ENCODE measurements at regions not wholly inside any gene's neighbourhood (a gene's known extent, or its start where the extent isn't known, plus 50 kb on each side); places are given as distances from the start of the nearest gene placed in this dataset.

GRCh38 chr10:3464760-3465405 lies 292.3 kb upstream of the PITRM1 start:
- H3K4me3 Mint-ChIP-seq, result no peak overlapping the region
- peaks cover 31% of the 10 kb centered on the region for H3K4me1 Mint-ChIP-seq (ENCODE audit: low read depth)
- no peak overlapping the region for H3K27ac Mint-ChIP-seq
- H3K36me3 Mint-ChIP-seq (ENCODE audit: low read depth), result no peaks in the 10 kb centered on the region
- H3K27me3 Mint-ChIP-seq, result peaks cover 6% of the 10 kb centered on the region
- H3K9me3 Mint-ChIP-seq, result no peaks in the 10 kb centered on the region
- DNase-seq, result no peak

GRCh38 chr10:3460420-3461128 lies 288.0 kb upstream of the PITRM1 start:
- Mint-ChIP-seq H3K9me3 (no peaks in the 10 kb centered on the region), H3K4me1 (ENCODE audit: low read depth) (peaks cover 4% of the 10 kb centered on the region), H3K27ac (no peak overlapping the region), H3K36me3 (ENCODE audit: low read depth) (no peaks in the 10 kb centered on the region), H3K27me3 (peaks cover 6% of the 10 kb centered on the region), H3K4me3 (no peak overlapping the region)
- no peak for DNase-seq

GRCh38 chr10:3455385-3456334 lies 283.1 kb upstream of the PITRM1 start:
- DNase-seq, result no peak
- no peaks in the 10 kb centered on the region for H3K36me3 Mint-ChIP-seq (ENCODE audit: low read depth)
- H3K9me3 Mint-ChIP-seq, result no peaks in the 10 kb centered on the region
- no peak overlapping the region for H3K4me3 Mint-ChIP-seq
- H3K4me1 Mint-ChIP-seq (ENCODE audit: low read depth), result peaks cover 16% of the 10 kb centered on the region
- H3K27ac Mint-ChIP-seq, result no peak overlapping the region
- peaks cover 12% of the 10 kb centered on the region for H3K27me3 Mint-ChIP-seq

- DNase-seq, result no peak
- Mint-ChIP-seq H3K27ac (no peak overlapping the region), H3K4me1 (ENCODE audit: low read depth) (peaks cover 16% of the 10 kb centered on the region), H3K4me3 (no peak overlapping the region), H3K9me3 (no peaks in the 10 kb centered on the region), H3K27me3 (peaks cover 27% of the 10 kb centered on the region), H3K36me3 (ENCODE audit: low read depth) (no peaks in the 10 kb centered on the region)
These were observed 280.2 kb upstream of the PITRM1 start for GRCh38 chr10:3452683-3453361.

- no peaks in the 10 kb centered on the region for H3K9me3 Mint-ChIP-seq
- peaks cover 29% of the 10 kb centered on the region for H3K27me3 Mint-ChIP-seq
- DNase-seq, result no peak
- no peak overlapping the region for H3K27ac Mint-ChIP-seq
- H3K4me1 Mint-ChIP-seq (ENCODE audit: low read depth), result peaks cover 16% of the 10 kb centered on the region
- no peaks in the 10 kb centered on the region for H3K36me3 Mint-ChIP-seq (ENCODE audit: low read depth)
- H3K4me3 Mint-ChIP-seq, result no peak overlapping the region
These were observed 279.6 kb upstream of the PITRM1 start for GRCh38 chr10:3452173-3452626.

- Mint-ChIP-seq H3K4me1 (ENCODE audit: low read depth) (peaks cover 16% of the 10 kb centered on the region), H3K4me3 (no peak overlapping the region), H3K9me3 (no peaks in the 10 kb centered on the region), H3K27ac (no peak overlapping the region), H3K36me3 (ENCODE audit: low read depth) (no peaks in the 10 kb centered on the region), H3K27me3 (peaks cover 29% of the 10 kb centered on the region)
- no peak for DNase-seq
These were observed 279.1 kb upstream of the PITRM1 start for GRCh38 chr10:3451516-3452172.

- Mint-ChIP-seq H3K4me3 (no peak overlapping the region), H3K27me3 (peaks cover 23% of the 10 kb centered on the region), H3K4me1 (ENCODE audit: low read depth) (no peaks in the 10 kb centered on the region), H3K36me3 (ENCODE audit: low read depth) (no peaks in the 10 kb centered on the region), H3K9me3 (no peaks in the 10 kb centered on the region), H3K27ac (no peak overlapping the region)
- no peak for DNase-seq
These were observed 273.6 kb upstream of the PITRM1 start for GRCh38 chr10:3446221-3446620.

GRCh38 chr10:3445648-3446047 lies 273.1 kb upstream of the PITRM1 start:
- H3K9me3 Mint-ChIP-seq, result no peaks in the 10 kb centered on the region
- H3K36me3 Mint-ChIP-seq (ENCODE audit: low read depth), result no peaks in the 10 kb centered on the region
- H3K4me1 Mint-ChIP-seq (ENCODE audit: low read depth), result no peaks in the 10 kb centered on the region
- H3K4me3 Mint-ChIP-seq, result no peak overlapping the region
- DNase-seq, result no peak
- no peak overlapping the region for H3K27ac Mint-ChIP-seq
- H3K27me3 Mint-ChIP-seq, result peaks cover 17% of the 10 kb centered on the region

GRCh38 chr10:3442451-3442990 lies 269.9 kb upstream of the PITRM1 start:
- H3K27ac Mint-ChIP-seq, result no peak overlapping the region
- H3K27me3 Mint-ChIP-seq, result peaks cover 2% of the 10 kb centered on the region

GRCh38 chr10:3439183-3439582 lies 266.6 kb upstream of the PITRM1 start:
- Mint-ChIP-seq H3K4me1 (ENCODE audit: low read depth) (no peaks in the 10 kb centered on the region), H3K27ac (no peak overlapping the region), H3K4me3 (no peak overlapping the region), H3K36me3 (ENCODE audit: low read depth) (no peaks in the 10 kb centered on the region), H3K27me3 (no peaks in the 10 kb centered on the region), H3K9me3 (no peaks in the 10 kb centered on the region)
- DNase-seq, result no peak

More at GRCh38 chr10:3442451-3442990, 269.9 kb upstream of the PITRM1 start:
- no peak for DNase-seq
- Mint-ChIP-seq H3K4me1 (ENCODE audit: low read depth) (no peaks in the 10 kb centered on the region), H3K9me3 (no peaks in the 10 kb centered on the region), H3K36me3 (ENCODE audit: low read depth) (no peaks in the 10 kb centered on the region), H3K4me3 (no peak overlapping the region)

- Mint-ChIP-seq H3K4me3 (no peak overlapping the region), H3K27ac (no peak overlapping the region), H3K27me3 (no peaks in the 10 kb centered on the region), H3K36me3 (ENCODE audit: low read depth) (no peaks in the 10 kb centered on the region), H3K9me3 (no peaks in the 10 kb centered on the region), H3K4me1 (ENCODE audit: low read depth) (no peaks in the 10 kb centered on the region)
- no peak for DNase-seq
These were observed 266.0 kb upstream of the PITRM1 start for GRCh38 chr10:3438606-3439005.

GRCh38 chr10:3435671-3436070 lies 263.1 kb upstream of the PITRM1 start:
- DNase-seq, result no peak
- peaks cover 2% of the 10 kb centered on the region for H3K4me1 Mint-ChIP-seq (ENCODE audit: low read depth)
- no peak overlapping the region for H3K4me3 Mint-ChIP-seq
- no peaks in the 10 kb centered on the region for H3K27me3 Mint-ChIP-seq
- H3K9me3 Mint-ChIP-seq, result peaks cover 6% of the 10 kb centered on the region
- H3K36me3 Mint-ChIP-seq (ENCODE audit: low read depth), result no peaks in the 10 kb centered on the region
- H3K27ac Mint-ChIP-seq, result no peak overlapping the region

GRCh38 chr10:3433988-3434387 lies 261.4 kb upstream of the PITRM1 start:
- Mint-ChIP-seq H3K27me3 (no peaks in the 10 kb centered on the region), H3K9me3 (peaks cover 9% of the 10 kb centered on the region), H3K27ac (no peak overlapping the region), H3K4me1 (ENCODE audit: low read depth) (peaks cover 2% of the 10 kb centered on the region), H3K4me3 (no peak overlapping the region), H3K36me3 (ENCODE audit: low read depth) (no peaks in the 10 kb centered on the region)
- DNase-seq, result no peak

All from activated T-cell treated with anti-CD3 and anti-CD28 coated beads, Interleukin-2, amount 50 U/mL, for 24 hours (primary cell).